HCT116 (cell line): ENCODE measurements at regions not wholly inside any gene's neighbourhood (a gene's known extent, or its start where the extent isn't known, plus 50 kb on each side); places are given as distances from the start of the nearest gene placed in this dataset.

Experiments
- ATAC-seq: fragments of 200-7000 bp; cut with Tn5 transposase; 2 replicates; pipeline ENCODE4 v1.9.1; 2020; ENCODE audit warnings: mild to moderate bottlenecking, moderate library complexity
- BruUV-seq: library from RNA; stranded (reverse); fragments of 400-500 nt; replicated peaks from 2 replicates; lab custom pipeline; 2021; lab: Mats Ljungman, UMichigan
- CTCF ChIA-PET: fragments of 300-600 bp; sonication (Branson Sonifier 250); formaldehyde crosslinking; loops from one replicate; lab custom pipeline; 2021; ENCODE audit warnings: antibody characterized with exemption; lab: Charles Lee
- POLR2A ChIA-PET: fragments of 300-600, 350-600 bp; sonication (Branson Sonifier 250); formaldehyde crosslinking; loops from one replicate; lab custom pipeline; 2021; ENCODE audit warnings: antibody characterized with exemption; lab: Charles Lee
- RAD21 ChIA-PET, 2 experiments: fragments of 300-600 bp; sonication (Branson Sonifier 250); formaldehyde crosslinking; loops; one replicate each; lab custom pipeline; 2023; ENCODE audit warnings: low total read pairs in 2 of 2; ENCODE audit not compliant: uncharacterized antibody in 2 of 2, unreplicated experiment in 2 of 2, low non-redundant PET in 1 of 2; lab: Charles Lee
- DNase-seq: peaks from one replicate; pipeline ENCODE4 v3.0.0-alpha.2; 2010; ENCODE audit warnings: low read depth, low spot score
- H2AFZ ChIP-seq: fragments of 200-600 bp; shearing (Covaris generic), sonication (generic); 2 replicates; pipeline ENCODE4 v1.6.1; 2017; ENCODE audit warnings: low read depth, mixed run types, mixed read lengths, antibody characterized with exemption, low read length; ENCODE audit not compliant: poor library complexity, severe bottlenecking
- H3K27ac ChIP-seq: 2 replicates; pipeline ENCODE4 v1.5.1; 2012; ENCODE audit warnings: low read depth, low read length
- H3K27me3 ChIP-seq: fragments of 200-600 bp; sonication (generic); 2 replicates; pipeline ENCODE4 v1.6.1; 2016; ENCODE audit warnings: mixed run types, low read length, mixed read lengths; ENCODE audit not compliant: insufficient read depth
- H3K36me3 ChIP-seq, 2 experiments: fragments of 200-500 bp in 1 of 2; fragments of 200-600 bp in 1 of 2; sonication (Bioruptor generic) in 1 of 2; sonication (generic) in 1 of 2; 2 replicates each; pipeline versions ENCODE4 v1.5.1 to v1.6.1; 2014 to 2016; ENCODE audit warnings: low read length in 2 of 2, inconsistent platforms in 1 of 2, mixed read lengths in 1 of 2, mixed run types in 1 of 2; ENCODE audit not compliant: insufficient read depth in 2 of 2, control insufficient read depth in 1 of 2
- H3K4me1 ChIP-seq, 2 experiments: fragments of 200-600 bp in 1 of 2; sonication (generic) in 1 of 2; 2 replicates each; pipeline versions ENCODE4 v1.5.1 to v1.6.1; 2012 to 2017; ENCODE audit warnings: low read length in 2 of 2, inconsistent platforms in 1 of 2, mild to moderate bottlenecking in 1 of 2, mixed read lengths in 1 of 2, mixed run types in 1 of 2, moderate library complexity in 1 of 2; ENCODE audit not compliant: insufficient read depth in 2 of 2, control insufficient read depth in 1 of 2
- H3K4me2 ChIP-seq: fragments of 200-600 bp; sonication (generic); 2 replicates; pipeline ENCODE4 v1.6.1; 2017; ENCODE audit warnings: mixed run types, low read length, mixed read lengths
- H3K4me3 ChIP-seq, 2 experiments: fragments of 200-600 bp in 1 of 2; sonication (generic) in 1 of 2; replicated peaks in 1 of 2; 2 replicates each; pipeline ENCODE4 v1.5.1; 2011 to 2016; ENCODE audit warnings: low read length in 2 of 2, control low read depth in 1 of 2, low read depth in 1 of 2, mild to moderate bottlenecking in 1 of 2, mixed read lengths in 1 of 2, mixed run types in 1 of 2
- H3K79me2 ChIP-seq: fragments of 200-600 bp; sonication (generic); 2 replicates; pipeline ENCODE4 v1.6.1; 2017; ENCODE audit warnings: mild to moderate bottlenecking, mixed run types, low read length, moderate library complexity, mixed read lengths; ENCODE audit not compliant: insufficient read depth
- H3K9ac ChIP-seq: fragments of 200-600 bp; sonication (generic); 2 replicates; pipeline ENCODE4 v1.6.1; 2016; ENCODE audit warnings: low read length, mixed read lengths
- H3K9me2 ChIP-seq: fragments of 200-600 bp; sonication (generic), shearing (Covaris generic); 2 replicates; pipeline ENCODE4 v1.6.1; 2017; ENCODE audit warnings: mixed run types, mild to moderate bottlenecking, moderate library complexity; ENCODE audit not compliant: insufficient read depth
- H3K9me3 ChIP-seq, 2 experiments: fragments of 200-500 bp in 1 of 2; fragments of 200-600 bp in 1 of 2; sonication (Bioruptor generic) in 1 of 2; sonication (generic) in 1 of 2; 2 replicates each; pipeline ENCODE4 v1.6.1; 2014 to 2017; ENCODE audit warnings: low read length in 2 of 2, mixed read lengths in 2 of 2, inconsistent platforms in 1 of 2, low read depth in 1 of 2, mild to moderate bottlenecking in 1 of 2, mixed run types in 1 of 2, moderate library complexity in 1 of 2; ENCODE audit not compliant: control insufficient read depth in 1 of 2, insufficient read depth in 1 of 2
- H4K20me1 ChIP-seq: fragments of 200-600 bp; sonication (generic), shearing (Covaris generic); 2 replicates; pipeline ENCODE4 v1.6.1; 2017; ENCODE audit warnings: mixed run types, mild to moderate bottlenecking, moderate library complexity; ENCODE audit not compliant: insufficient read depth
- CBX3 ChIP-seq: IDR thresholded peaks from 2 replicates; pipeline ENCODE4 v1.6.1; 2012; ENCODE audit warnings: low read depth
- ELF1 ChIP-seq: IDR thresholded peaks from 2 replicates; pipeline ENCODE4 v1.6.1; 2012; ENCODE audit warnings: low read depth, borderline replicate concordance
- JUND ChIP-seq: IDR thresholded peaks from 2 replicates; pipeline ENCODE4 v1.6.1; 2012
- SRF ChIP-seq: IDR thresholded peaks from 2 replicates; pipeline ENCODE4 v1.6.1; 2012; ENCODE audit warnings: low read depth
- YY1 ChIP-seq: IDR thresholded peaks from 2 replicates; pipeline ENCODE4 v1.6.1; 2011; ENCODE audit warnings: low read length, low read depth, moderate library complexity, mild to moderate bottlenecking; ENCODE audit not compliant: insufficient replicate concordance; ENCODE audit errors: extremely low read depth
- ZNF274 ChIP-seq: fragments of 200-500 bp; sonication (Bioruptor generic); IDR thresholded peaks from 2 replicates; pipeline ENCODE4 v1.6.1; 2014; ENCODE audit warnings: mild to moderate bottlenecking, low read depth, low read length, inconsistent platforms
- intact Hi-C: fragments of 100-400 bp; cut with micrococcal nuclease; formaldehyde crosslinking; loops from 2 replicates; pipeline ENCODE4 v1.10.0; 2022
- TF ChIP-seq, protein P1 (sequence below): IDR thresholded peaks from 2 replicates; pipeline ENCODE4 v1.6.1; 2012
- TF ChIP-seq, protein P2 (sequence below): IDR thresholded peaks from 2 replicates; pipeline ENCODE4 v1.6.1; 2011; ENCODE audit warnings: mild to moderate bottlenecking, low read length, moderate library complexity; ENCODE audit not compliant: insufficient replicate concordance; ENCODE audit errors: extremely low read depth
- TF ChIP-seq, protein P3 (sequence below), 3 experiments: fragments of 200-600 bp in 1 of 3; sonication (generic) in 1 of 3; IDR thresholded peaks in 2 of 3; conservative IDR thresholded peaks in 1 of 3; 2 replicates each; pipeline ENCODE4 v1.5.1; 2012 to 2017; ENCODE audit warnings: low read depth in 2 of 3, low read length in 2 of 3, antibody characterized with exemption in 1 of 3, borderline replicate concordance in 1 of 3, control low read depth in 1 of 3, mild to moderate bottlenecking in 1 of 3, mixed read lengths in 1 of 3, mixed run types in 1 of 3, moderate library complexity in 1 of 3; ENCODE audit not compliant: insufficient read depth in 1 of 3
- TF ChIP-seq, protein P4 (sequence below): IDR thresholded peaks from 2 replicates; pipeline ENCODE4 v1.6.1; 2012; ENCODE audit warnings: low read depth
- TF ChIP-seq, protein P5 (sequence below): IDR thresholded peaks from 2 replicates; pipeline ENCODE4 v1.6.1; 2012

DNA sequence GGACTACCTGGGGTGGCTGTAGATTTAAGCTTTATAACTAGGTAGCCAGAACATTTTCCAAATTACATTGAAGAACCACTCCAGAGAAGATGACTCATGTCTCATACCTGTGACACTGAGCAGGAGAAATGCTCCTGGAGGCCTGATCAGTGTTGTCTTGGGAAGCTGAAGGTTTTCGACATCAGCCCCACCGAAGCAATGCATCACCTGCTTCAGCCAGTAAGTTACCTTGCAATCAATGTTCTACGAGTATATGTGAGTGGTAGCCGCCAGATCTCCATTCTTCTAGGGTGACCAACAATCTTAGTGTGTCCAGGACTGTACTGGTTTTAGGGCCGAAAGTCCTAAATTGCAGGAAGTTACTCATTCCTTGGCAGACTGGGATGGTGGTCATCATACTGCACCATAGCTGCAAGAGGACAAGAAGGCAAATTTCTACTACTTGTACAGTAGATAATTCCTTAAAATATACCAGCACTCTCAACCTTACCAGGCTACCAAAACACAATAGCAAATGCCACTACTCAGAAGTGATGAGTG lies 109.3 kb upstream of the LINC00305 start:
- H3K4me3 ChIP-seq, result no peak overlapping the region
- no peaks in the 10 kb centered on the region for H3K27me3 ChIP-seq
- H3K9me2 ChIP-seq, result no peaks in the 10 kb centered on the region
- H4K20me1 ChIP-seq, result no peaks in the 10 kb centered on the region
- H3K27ac ChIP-seq, result no peak overlapping the region
- H3K79me2 ChIP-seq, result no peaks in the 10 kb centered on the region
- H3K9me3 ChIP-seq, result peaks cover 0 to 8% of the 10 kb centered on the region in 2 experiments; a peak in 2 of 4 replicates
- no peaks in the 10 kb centered on the region for H3K4me1 ChIP-seq
- POLR2A ChIA-PET, result no interaction called here
- ATAC-seq, result no peak
- CTCF ChIA-PET, result no interaction called here
- H3K4me2 ChIP-seq, result no peak overlapping the region
- H3K36me3 ChIP-seq, result no peaks in the 10 kb centered on the region
- intact Hi-C loops, result no loop called here
- DNase-seq, result no peak
- RAD21 ChIA-PET, result no interaction called here
- no peak overlapping the region for H2AFZ ChIP-seq
- H3K9ac ChIP-seq, result no peak overlapping the region
- no TSS peak for BruUV-seq
- TF ChIP-seq, protein P1, sequence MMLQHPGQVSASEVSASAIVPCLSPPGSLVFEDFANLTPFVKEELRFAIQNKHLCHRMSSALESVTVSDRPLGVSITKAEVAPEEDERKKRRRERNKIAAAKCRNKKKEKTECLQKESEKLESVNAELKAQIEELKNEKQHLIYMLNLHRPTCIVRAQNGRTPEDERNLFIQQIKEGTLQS, result no peak
- TF ChIP-seq, protein P2, sequence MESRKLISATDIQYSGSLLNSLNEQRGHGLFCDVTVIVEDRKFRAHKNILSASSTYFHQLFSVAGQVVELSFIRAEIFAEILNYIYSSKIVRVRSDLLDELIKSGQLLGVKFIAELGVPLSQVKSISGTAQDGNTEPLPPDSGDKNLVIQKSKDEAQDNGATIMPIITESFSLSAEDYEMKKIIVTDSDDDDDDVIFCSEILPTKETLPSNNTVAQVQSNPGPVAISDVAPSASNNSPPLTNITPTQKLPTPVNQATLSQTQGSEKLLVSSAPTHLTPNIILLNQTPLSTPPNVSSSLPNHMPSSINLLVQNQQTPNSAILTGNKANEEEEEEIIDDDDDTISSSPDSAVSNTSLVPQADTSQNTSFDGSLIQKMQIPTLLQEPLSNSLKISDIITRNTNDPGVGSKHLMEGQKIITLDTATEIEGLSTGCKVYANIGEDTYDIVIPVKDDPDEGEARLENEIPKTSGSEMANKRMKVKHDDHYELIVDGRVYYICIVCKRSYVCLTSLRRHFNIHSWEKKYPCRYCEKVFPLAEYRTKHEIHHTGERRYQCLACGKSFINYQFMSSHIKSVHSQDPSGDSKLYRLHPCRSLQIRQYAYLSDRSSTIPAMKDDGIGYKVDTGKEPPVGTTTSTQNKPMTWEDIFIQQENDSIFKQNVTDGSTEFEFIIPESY, result no peak
- TF ChIP-seq, protein P3, sequence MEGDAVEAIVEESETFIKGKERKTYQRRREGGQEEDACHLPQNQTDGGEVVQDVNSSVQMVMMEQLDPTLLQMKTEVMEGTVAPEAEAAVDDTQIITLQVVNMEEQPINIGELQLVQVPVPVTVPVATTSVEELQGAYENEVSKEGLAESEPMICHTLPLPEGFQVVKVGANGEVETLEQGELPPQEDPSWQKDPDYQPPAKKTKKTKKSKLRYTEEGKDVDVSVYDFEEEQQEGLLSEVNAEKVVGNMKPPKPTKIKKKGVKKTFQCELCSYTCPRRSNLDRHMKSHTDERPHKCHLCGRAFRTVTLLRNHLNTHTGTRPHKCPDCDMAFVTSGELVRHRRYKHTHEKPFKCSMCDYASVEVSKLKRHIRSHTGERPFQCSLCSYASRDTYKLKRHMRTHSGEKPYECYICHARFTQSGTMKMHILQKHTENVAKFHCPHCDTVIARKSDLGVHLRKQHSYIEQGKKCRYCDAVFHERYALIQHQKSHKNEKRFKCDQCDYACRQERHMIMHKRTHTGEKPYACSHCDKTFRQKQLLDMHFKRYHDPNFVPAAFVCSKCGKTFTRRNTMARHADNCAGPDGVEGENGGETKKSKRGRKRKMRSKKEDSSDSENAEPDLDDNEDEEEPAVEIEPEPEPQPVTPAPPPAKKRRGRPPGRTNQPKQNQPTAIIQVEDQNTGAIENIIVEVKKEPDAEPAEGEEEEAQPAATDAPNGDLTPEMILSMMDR (IDR thresholded peaks at IDR 0.05 in 2 of 3, conservative IDR thresholded peaks at IDR 0.05 in 1 of 3; ENCODE audit: borderline replicate concordance in 1 of 3, insufficient read depth in 1 of 3, low read depth in 2 of 3, low read length in 2 of 3), result no peak
- TF ChIP-seq ELF1, result no peak
- no peak for TF ChIP-seq SRF
- TF ChIP-seq YY1, result no peak
- TF ChIP-seq, protein P4, sequence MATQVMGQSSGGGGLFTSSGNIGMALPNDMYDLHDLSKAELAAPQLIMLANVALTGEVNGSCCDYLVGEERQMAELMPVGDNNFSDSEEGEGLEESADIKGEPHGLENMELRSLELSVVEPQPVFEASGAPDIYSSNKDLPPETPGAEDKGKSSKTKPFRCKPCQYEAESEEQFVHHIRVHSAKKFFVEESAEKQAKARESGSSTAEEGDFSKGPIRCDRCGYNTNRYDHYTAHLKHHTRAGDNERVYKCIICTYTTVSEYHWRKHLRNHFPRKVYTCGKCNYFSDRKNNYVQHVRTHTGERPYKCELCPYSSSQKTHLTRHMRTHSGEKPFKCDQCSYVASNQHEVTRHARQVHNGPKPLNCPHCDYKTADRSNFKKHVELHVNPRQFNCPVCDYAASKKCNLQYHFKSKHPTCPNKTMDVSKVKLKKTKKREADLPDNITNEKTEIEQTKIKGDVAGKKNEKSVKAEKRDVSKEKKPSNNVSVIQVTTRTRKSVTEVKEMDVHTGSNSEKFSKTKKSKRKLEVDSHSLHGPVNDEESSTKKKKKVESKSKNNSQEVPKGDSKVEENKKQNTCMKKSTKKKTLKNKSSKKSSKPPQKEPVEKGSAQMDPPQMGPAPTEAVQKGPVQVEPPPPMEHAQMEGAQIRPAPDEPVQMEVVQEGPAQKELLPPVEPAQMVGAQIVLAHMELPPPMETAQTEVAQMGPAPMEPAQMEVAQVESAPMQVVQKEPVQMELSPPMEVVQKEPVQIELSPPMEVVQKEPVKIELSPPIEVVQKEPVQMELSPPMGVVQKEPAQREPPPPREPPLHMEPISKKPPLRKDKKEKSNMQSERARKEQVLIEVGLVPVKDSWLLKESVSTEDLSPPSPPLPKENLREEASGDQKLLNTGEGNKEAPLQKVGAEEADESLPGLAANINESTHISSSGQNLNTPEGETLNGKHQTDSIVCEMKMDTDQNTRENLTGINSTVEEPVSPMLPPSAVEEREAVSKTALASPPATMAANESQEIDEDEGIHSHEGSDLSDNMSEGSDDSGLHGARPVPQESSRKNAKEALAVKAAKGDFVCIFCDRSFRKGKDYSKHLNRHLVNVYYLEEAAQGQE, result no peak
- TF ChIP-seq ZNF274, result no peak
- TF ChIP-seq, protein P5, sequence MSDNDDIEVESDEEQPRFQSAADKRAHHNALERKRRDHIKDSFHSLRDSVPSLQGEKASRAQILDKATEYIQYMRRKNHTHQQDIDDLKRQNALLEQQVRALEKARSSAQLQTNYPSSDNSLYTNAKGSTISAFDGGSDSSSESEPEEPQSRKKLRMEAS, result no peak
- no peak for TF ChIP-seq JUND
- TF ChIP-seq CBX3, result no peak
